Body of pancreas (tissue), 4 donors: ENCODE measurements at regions not wholly inside any gene's neighbourhood (a gene's known extent, or its start where the extent isn't known, plus 50 kb on each side); places are given as distances from the start of the nearest gene placed in this dataset.

Experiments
- POLR2A ChIP-seq, 3 donors: fragments of 450-650 bp; IDR thresholded peaks; one replicate each; pipeline ENCODE4 v1.6.1; 2016; ENCODE audit warnings: antibody characterized with exemption in 3 of 3, mild to moderate bottlenecking in 2 of 3
- TF ChIP-seq, protein P1 (sequence below), 7 experiments: fragments of 450-650 bp in 4 of 7; fragments of 200-600 bp in 3 of 7; sonication (generic) in 3 of 7; IDR thresholded peaks; one replicate each; pipeline ENCODE4 v1.5.1; 2016 to 2019; ENCODE audit warnings: antibody characterized with exemption in 7 of 7

DNA sequence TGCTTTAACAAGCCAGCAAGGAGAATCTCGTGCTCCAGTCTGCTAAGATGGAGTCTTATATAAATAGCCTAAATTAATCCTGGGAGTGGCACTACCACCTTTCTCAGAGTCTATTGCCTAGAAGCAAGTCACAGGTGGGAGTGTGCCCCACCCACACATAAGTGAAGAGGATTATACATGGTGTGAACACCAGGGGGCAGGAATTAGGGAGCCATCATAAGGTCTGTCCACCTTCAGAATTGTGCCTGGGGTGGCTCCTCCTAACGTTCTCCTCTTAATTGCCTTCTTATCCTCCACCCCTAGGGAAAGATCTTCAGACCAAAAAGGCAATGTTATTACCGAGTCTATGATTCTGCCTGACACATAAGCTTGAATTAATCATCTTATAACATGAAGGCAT is 276.8 kb upstream of the SESN3 start:
- no peak for TF ChIP-seq POLR2A (IDR thresholded peaks at IDR 0.05)
- TF ChIP-seq, protein P1, sequence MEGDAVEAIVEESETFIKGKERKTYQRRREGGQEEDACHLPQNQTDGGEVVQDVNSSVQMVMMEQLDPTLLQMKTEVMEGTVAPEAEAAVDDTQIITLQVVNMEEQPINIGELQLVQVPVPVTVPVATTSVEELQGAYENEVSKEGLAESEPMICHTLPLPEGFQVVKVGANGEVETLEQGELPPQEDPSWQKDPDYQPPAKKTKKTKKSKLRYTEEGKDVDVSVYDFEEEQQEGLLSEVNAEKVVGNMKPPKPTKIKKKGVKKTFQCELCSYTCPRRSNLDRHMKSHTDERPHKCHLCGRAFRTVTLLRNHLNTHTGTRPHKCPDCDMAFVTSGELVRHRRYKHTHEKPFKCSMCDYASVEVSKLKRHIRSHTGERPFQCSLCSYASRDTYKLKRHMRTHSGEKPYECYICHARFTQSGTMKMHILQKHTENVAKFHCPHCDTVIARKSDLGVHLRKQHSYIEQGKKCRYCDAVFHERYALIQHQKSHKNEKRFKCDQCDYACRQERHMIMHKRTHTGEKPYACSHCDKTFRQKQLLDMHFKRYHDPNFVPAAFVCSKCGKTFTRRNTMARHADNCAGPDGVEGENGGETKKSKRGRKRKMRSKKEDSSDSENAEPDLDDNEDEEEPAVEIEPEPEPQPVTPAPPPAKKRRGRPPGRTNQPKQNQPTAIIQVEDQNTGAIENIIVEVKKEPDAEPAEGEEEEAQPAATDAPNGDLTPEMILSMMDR (IDR thresholded peaks at IDR 0.05) = no peak
